Panc1 (cell line): ENCODE measurements at regions not wholly inside any gene's neighbourhood (a gene's known extent, or its start where the extent isn't known, plus 50 kb on each side); places are given as distances from the start of the nearest gene placed in this dataset.

ENCODE experiments used
- CTCF ChIP-seq: fragments of 450-650 bp; IDR thresholded peaks from 2 replicates; pipeline ENCODE4 v1.5.1; 2017; ENCODE audit warnings: mild to moderate bottlenecking
- POLR2AphosphoS5 ChIP-seq: IDR thresholded peaks from 2 replicates; pipeline ENCODE4 v1.6.1; 2012; ENCODE audit warnings: mild to moderate bottlenecking, low read depth, low read length, moderate library complexity
- TF ChIP-seq, protein P1 (sequence below), 2 experiments: IDR thresholded peaks; 2 replicates each; pipeline ENCODE4 v1.6.1; 2011 to 2012; ENCODE audit warnings: low read depth in 2 of 2, control low read depth in 1 of 2, low read length in 1 of 2, mild to moderate bottlenecking in 1 of 2, moderate library complexity in 1 of 2; ENCODE audit not compliant: insufficient read depth in 1 of 2

DNA sequence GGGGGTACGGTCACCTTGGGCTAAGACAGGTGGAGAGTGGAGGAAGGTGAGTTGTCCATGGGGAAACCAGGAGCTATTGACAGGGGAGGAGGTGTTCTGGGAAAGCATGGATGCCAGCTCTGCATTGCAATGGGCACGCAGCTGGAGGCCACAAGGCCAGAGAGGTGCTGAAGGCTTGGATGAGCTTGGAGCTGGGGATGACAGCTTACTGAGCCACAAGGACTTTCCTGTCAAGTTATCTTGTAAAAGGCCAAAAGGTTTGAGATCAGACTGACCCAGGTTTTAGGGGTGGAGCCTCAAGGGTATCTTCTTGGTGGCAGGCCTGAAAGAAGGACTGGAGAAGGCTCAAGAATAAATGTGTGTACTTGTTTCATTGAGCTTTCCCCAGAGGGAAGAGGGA lies 115.2 kb downstream of the ASB7 start:
- TF ChIP-seq, protein P1, sequence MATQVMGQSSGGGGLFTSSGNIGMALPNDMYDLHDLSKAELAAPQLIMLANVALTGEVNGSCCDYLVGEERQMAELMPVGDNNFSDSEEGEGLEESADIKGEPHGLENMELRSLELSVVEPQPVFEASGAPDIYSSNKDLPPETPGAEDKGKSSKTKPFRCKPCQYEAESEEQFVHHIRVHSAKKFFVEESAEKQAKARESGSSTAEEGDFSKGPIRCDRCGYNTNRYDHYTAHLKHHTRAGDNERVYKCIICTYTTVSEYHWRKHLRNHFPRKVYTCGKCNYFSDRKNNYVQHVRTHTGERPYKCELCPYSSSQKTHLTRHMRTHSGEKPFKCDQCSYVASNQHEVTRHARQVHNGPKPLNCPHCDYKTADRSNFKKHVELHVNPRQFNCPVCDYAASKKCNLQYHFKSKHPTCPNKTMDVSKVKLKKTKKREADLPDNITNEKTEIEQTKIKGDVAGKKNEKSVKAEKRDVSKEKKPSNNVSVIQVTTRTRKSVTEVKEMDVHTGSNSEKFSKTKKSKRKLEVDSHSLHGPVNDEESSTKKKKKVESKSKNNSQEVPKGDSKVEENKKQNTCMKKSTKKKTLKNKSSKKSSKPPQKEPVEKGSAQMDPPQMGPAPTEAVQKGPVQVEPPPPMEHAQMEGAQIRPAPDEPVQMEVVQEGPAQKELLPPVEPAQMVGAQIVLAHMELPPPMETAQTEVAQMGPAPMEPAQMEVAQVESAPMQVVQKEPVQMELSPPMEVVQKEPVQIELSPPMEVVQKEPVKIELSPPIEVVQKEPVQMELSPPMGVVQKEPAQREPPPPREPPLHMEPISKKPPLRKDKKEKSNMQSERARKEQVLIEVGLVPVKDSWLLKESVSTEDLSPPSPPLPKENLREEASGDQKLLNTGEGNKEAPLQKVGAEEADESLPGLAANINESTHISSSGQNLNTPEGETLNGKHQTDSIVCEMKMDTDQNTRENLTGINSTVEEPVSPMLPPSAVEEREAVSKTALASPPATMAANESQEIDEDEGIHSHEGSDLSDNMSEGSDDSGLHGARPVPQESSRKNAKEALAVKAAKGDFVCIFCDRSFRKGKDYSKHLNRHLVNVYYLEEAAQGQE (IDR thresholded peaks at IDR 0.05; ENCODE audit: insufficient read depth in 1 of 2, low read depth in 2 of 2, low read length in 1 of 2), result no peak
- no peak for TF ChIP-seq CTCF
- no peak for TF ChIP-seq POLR2AphosphoS5
